G401 (cell line): ENCODE measurements at regions not wholly inside any gene's neighbourhood (a gene's known extent, or its start where the extent isn't known, plus 50 kb on each side); places are given as distances from the start of the nearest gene placed in this dataset.

Experiments used
- DNase-seq: peaks from one replicate; pipeline ENCODE4 v3.0.0-alpha.2; 2015; ENCODE audit warnings: low spot score
- in situ Hi-C: cut with HindIII; loops from 2 replicates; pipeline ENCODE4 v1.10.0; 2016; ENCODE audit warnings: low sequenced_read_pairs, mixed read lengths

- in situ Hi-C loops, result no loop called here
- peak; percentile 49 for DNase-seq
These were observed 269.5 kb upstream of the N4BP1 start for GRCh38 chr16:48879223-48880122.

- no peak for DNase-seq
- in situ Hi-C loops, result no loop called here
These were observed 268.0 kb upstream of the N4BP1 start for GRCh38 chr16:48877946-48878345.

GRCh38 chr16:48870141-48870540 is 260.2 kb upstream of the N4BP1 start:
- no peak for DNase-seq
- in situ Hi-C loops, result no loop called here

- in situ Hi-C loops, result no loop called here
- no peak for DNase-seq
These were observed 255.5 kb upstream of the N4BP1 start for GRCh38 chr16:48865520-48865919.

- no peak for DNase-seq
- in situ Hi-C loops, result no loop called here
These were observed 254.1 kb upstream of the N4BP1 start for GRCh38 chr16:48864055-48864454.

GRCh38 chr16:48862087-48862532 is 252.1 kb upstream of the N4BP1 start:
- no peak for DNase-seq
- in situ Hi-C loops, result no loop called here

GRCh38 chr16:48860341-48860740 is 250.4 kb upstream of the N4BP1 start:
- no peak for DNase-seq
- in situ Hi-C loops, result no loop called here

- in situ Hi-C loops, result no loop called here
- DNase-seq, result no peak
These were observed 243.0 kb upstream of the N4BP1 start for GRCh38 chr16:48852951-48853350.

GRCh38 chr16:48852458-48852857 is 242.5 kb upstream of the N4BP1 start:
- in situ Hi-C loops, result no loop called here
- no peak for DNase-seq

GRCh38 chr16:48850097-48850770 is 240.3 kb upstream of the N4BP1 start:
- in situ Hi-C loops, result no loop called here
- DNase-seq, result no peak

GRCh38 chr16:48846277-48846676 is 236.3 kb upstream of the N4BP1 start:
- no peak for DNase-seq
- in situ Hi-C loops, result no loop called here

GRCh38 chr16:48845261-48845660 is 235.3 kb upstream of the N4BP1 start:
- no peak for DNase-seq
- in situ Hi-C loops, result no loop called here

- in situ Hi-C loops, result no loop called here
- no peak for DNase-seq
These were observed 228.4 kb upstream of the N4BP1 start for GRCh38 chr16:48838349-48838748.

- DNase-seq, result no peak
- in situ Hi-C loops, result no loop called here
These were observed 226.7 kb upstream of the N4BP1 start for GRCh38 chr16:48836636-48837035.

- DNase-seq, result no peak
- in situ Hi-C loops, result no loop called here
These were observed 226.1 kb upstream of the N4BP1 start for GRCh38 chr16:48836067-48836466.

- peak; percentile 36 for DNase-seq
- in situ Hi-C loops, result no loop called here
These were observed 224.6 kb upstream of the N4BP1 start for GRCh38 chr16:48834576-48834975.

- peak; percentile 64 for DNase-seq
- in situ Hi-C loops, result no loop called here
These were observed 223.5 kb upstream of the N4BP1 start for GRCh38 chr16:48833461-48833860.

- DNase-seq, result peak; percentile 33
- in situ Hi-C loops, result no loop called here
These were observed 221.2 kb upstream of the N4BP1 start for GRCh38 chr16:48831076-48831722.

- peak; percentile 65 for DNase-seq
- in situ Hi-C loops, result no loop called here
These were observed 219.6 kb upstream of the N4BP1 start for GRCh38 chr16:48829336-48830310.
